ENCODE measurements at regions not wholly inside any gene's neighbourhood (a gene's known extent, or its start where the extent isn't known, plus 50 kb on each side); places are given as distances from the start of the nearest gene placed in this dataset.

GRCh38 chr5:96584712-96585111, 77.5 kb upstream of the CAST start:
- Histone ChIP-seq H3K79me2 (ENCODE audit: insufficient read depth) (no peaks in the 10 kb centered on the region), H4K20me1 (ENCODE audit: insufficient read depth) (no peaks in the 10 kb centered on the region), H3K9me2 (no peaks in the 10 kb centered on the region), H3K27me3 (ENCODE audit: insufficient read depth) (no peaks in the 10 kb centered on the region), H3K9ac (no peak overlapping the region), H3F3A (replicated peaks; ENCODE audit: insufficient read depth) (no peaks in the 10 kb centered on the region), H3K9me3 (no peaks in the 10 kb centered on the region), H3K4me2 (no peak overlapping the region), H3K36me3 (replicated peaks in 1 of 2; ENCODE audit: control insufficient read depth in 1 of 2, insufficient read depth in 2 of 2, low read length in 1 of 2) (no peaks in the 10 kb centered on the region), H3K4me3 (ENCODE audit: low read depth in 2 of 2, low read length in 1 of 2) (no peak overlapping the region), H2AFZ (ENCODE audit: low read depth) (no peak overlapping the region), H3K27ac (ENCODE audit: low read depth in 2 of 2, low read length in 1 of 2) (no peak overlapping the region), H3K4me1 (ENCODE audit: control insufficient read depth in 1 of 2, insufficient read depth in 2 of 2, low read depth in 1 of 2, low read length in 1 of 2) (no peaks in the 10 kb centered on the region)
- TF ChIP-seq NRF1 (IDR thresholded peaks at IDR 0.05; ENCODE audit: low read depth, low read length): no peak
- no peak for TF ChIP-seq SMC3 (IDR thresholded peaks at IDR 0.05; ENCODE audit: low read depth, low read length)
- TF ChIP-seq FOXM1 (IDR thresholded peaks at IDR 0.05; ENCODE audit: low read depth): no peak
- no peak for TF ChIP-seq TEAD4 (IDR thresholded peaks at IDR 0.05; ENCODE audit: borderline replicate concordance, insufficient read depth)
- no peak for TF ChIP-seq YY1 (IDR thresholded peaks at IDR 0.05; ENCODE audit: low read depth)
- no peak for TF ChIP-seq RFX5 (IDR thresholded peaks at IDR 0.05; ENCODE audit: low read length)
- TF ChIP-seq TAF1 (IDR thresholded peaks at IDR 0.05; ENCODE audit: borderline replicate concordance, low read depth, low read length): no peak
- TF ChIP-seq RXRA (IDR thresholded peaks at IDR 0.05; ENCODE audit: borderline replicate concordance, low read depth): no peak
- TF ChIP-seq EP300 (IDR thresholded peaks at IDR 0.05; ENCODE audit: borderline replicate concordance in 1 of 2, low read depth in 1 of 2, low read length in 1 of 2): no peak
- CTCF ChIA-PET: interaction anchor here (2.1 kb wide), 1 partner anchor 17 kb away, joined by 6 read pairs; no protein-coding TSS in a partner anchor
- POLR2A ChIA-PET: no interaction called here
- WGBS (ENCODE audit: low lambda C conversion rate): 84% methylated on average over 6 of the region's 6 CpGs
- DNase-seq: no peak

- Histone ChIP-seq H3K9me2 (no peaks in the 10 kb centered on the region), H3K4me2 (no peak overlapping the region), H3K9me3 (no peaks in the 10 kb centered on the region), H3K4me3 (ENCODE audit: low read depth in 2 of 2, low read length in 1 of 2) (no peak overlapping the region), H3K27me3 (ENCODE audit: insufficient read depth) (no peaks in the 10 kb centered on the region), H4K20me1 (ENCODE audit: insufficient read depth) (no peaks in the 10 kb centered on the region), H3K9ac (no peak overlapping the region), H3K36me3 (replicated peaks in 1 of 2; ENCODE audit: control insufficient read depth in 1 of 2, insufficient read depth in 2 of 2, low read length in 1 of 2) (no peaks in the 10 kb centered on the region), H3K4me1 (ENCODE audit: control insufficient read depth in 1 of 2, insufficient read depth in 2 of 2, low read depth in 1 of 2, low read length in 1 of 2) (no peaks in the 10 kb centered on the region; a peak in 1 of 4 replicates), H3K27ac (ENCODE audit: low read depth in 2 of 2, low read length in 1 of 2) (no peak overlapping the region), H2AFZ (ENCODE audit: low read depth) (no peak overlapping the region), H3K79me2 (ENCODE audit: insufficient read depth) (no peaks in the 10 kb centered on the region), H3F3A (replicated peaks; ENCODE audit: insufficient read depth) (no peaks in the 10 kb centered on the region)
- POLR2A ChIA-PET: interaction anchor here (0.6 kb wide), 1 partner anchor 576 kb away, joined by 3 read pairs; no protein-coding TSS in a partner anchor
- TF ChIP-seq, protein P1, sequence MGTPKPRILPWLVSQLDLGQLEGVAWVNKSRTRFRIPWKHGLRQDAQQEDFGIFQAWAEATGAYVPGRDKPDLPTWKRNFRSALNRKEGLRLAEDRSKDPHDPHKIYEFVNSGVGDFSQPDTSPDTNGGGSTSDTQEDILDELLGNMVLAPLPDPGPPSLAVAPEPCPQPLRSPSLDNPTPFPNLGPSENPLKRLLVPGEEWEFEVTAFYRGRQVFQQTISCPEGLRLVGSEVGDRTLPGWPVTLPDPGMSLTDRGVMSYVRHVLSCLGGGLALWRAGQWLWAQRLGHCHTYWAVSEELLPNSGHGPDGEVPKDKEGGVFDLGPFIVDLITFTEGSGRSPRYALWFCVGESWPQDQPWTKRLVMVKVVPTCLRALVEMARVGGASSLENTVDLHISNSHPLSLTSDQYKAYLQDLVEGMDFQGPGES (IDR thresholded peaks at IDR 0.05; ENCODE audit: low read depth, low read length): no peak
- no peak for TF ChIP-seq USF1 (IDR thresholded peaks at IDR 0.05; ENCODE audit: borderline replicate concordance, low read depth)
- no peak for TF ChIP-seq RXRA (IDR thresholded peaks at IDR 0.05; ENCODE audit: borderline replicate concordance, low read depth)
- TF ChIP-seq TEAD4 (IDR thresholded peaks at IDR 0.05; ENCODE audit: borderline replicate concordance, insufficient read depth): no peak
- TF ChIP-seq ELF1 (IDR thresholded peaks at IDR 0.05): no peak
- no peak for TF ChIP-seq POLR2AphosphoS5 (IDR thresholded peaks at IDR 0.05; ENCODE audit: low read depth, low read length)
- TF ChIP-seq REST (IDR thresholded peaks at IDR 0.05; ENCODE audit: low read depth, low read length): no peak
- TF ChIP-seq SIN3A (IDR thresholded peaks at IDR 0.05; ENCODE audit: borderline replicate concordance, low read depth, low read length): no peak
- no peak for TF ChIP-seq FOXM1 (IDR thresholded peaks at IDR 0.05; ENCODE audit: low read depth)
- TF ChIP-seq, protein P2, sequence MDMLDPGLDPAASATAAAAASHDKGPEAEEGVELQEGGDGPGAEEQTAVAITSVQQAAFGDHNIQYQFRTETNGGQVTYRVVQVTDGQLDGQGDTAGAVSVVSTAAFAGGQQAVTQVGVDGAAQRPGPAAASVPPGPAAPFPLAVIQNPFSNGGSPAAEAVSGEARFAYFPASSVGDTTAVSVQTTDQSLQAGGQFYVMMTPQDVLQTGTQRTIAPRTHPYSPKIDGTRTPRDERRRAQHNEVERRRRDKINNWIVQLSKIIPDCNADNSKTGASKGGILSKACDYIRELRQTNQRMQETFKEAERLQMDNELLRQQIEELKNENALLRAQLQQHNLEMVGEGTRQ (IDR thresholded peaks at IDR 0.05; ENCODE audit: borderline replicate concordance, low read depth, low read length): no peak
- no peak for TF ChIP-seq NFIC (IDR thresholded peaks at IDR 0.05; ENCODE audit: borderline replicate concordance)
- no peak for TF ChIP-seq TAF1 (IDR thresholded peaks at IDR 0.05; ENCODE audit: borderline replicate concordance, low read depth, low read length)
- no peak for TF ChIP-seq RFX5 (IDR thresholded peaks at IDR 0.05; ENCODE audit: low read length)
- no peak for TF ChIP-seq MAX (IDR thresholded peaks at IDR 0.05; ENCODE audit: low read depth)
- DNase-seq: no peak
- WGBS (ENCODE audit: low lambda C conversion rate): 71% methylated on average over 1 of the region's 1 CpG
- CTCF ChIA-PET: no interaction called here
Observed at GRCh38 chr5:96588539-96588938, 73.6 kb upstream of the CAST start.
